Esophagus (tissue), 2 donors: ENCODE measurements at regions not wholly inside any gene's neighbourhood (a gene's known extent, or its start where the extent isn't known, plus 50 kb on each side); places are given as distances from the start of the nearest gene placed in this dataset.

Source experiments
- H3K27ac ChIP-seq, 2 donors: one replicate each; pipeline ENCODE4 v1.5.1; 2013; ENCODE audit warnings: low read depth in 2 of 2, mild to moderate bottlenecking in 2 of 2, inconsistent platforms in 1 of 2, low read length in 1 of 2, moderate library complexity in 1 of 2
- H3K27me3 ChIP-seq, 2 donors: one replicate each; pipeline ENCODE4 v1.6.1; 2013; ENCODE audit warnings: low read length in 2 of 2, control low read depth in 1 of 2, mild to moderate bottlenecking in 1 of 2; ENCODE audit not compliant: insufficient read depth in 2 of 2, control insufficient read depth in 1 of 2
- H3K36me3 ChIP-seq, 2 donors: one replicate each; pipeline ENCODE4 v1.6.1; 2013; ENCODE audit warnings: low read length in 1 of 2; ENCODE audit not compliant: control insufficient read depth in 2 of 2, insufficient read depth in 2 of 2
- H3K4me1 ChIP-seq, 2 donors: one replicate each; pipeline ENCODE4 v1.6.1; 2013; ENCODE audit warnings: low read length in 1 of 2; ENCODE audit not compliant: control insufficient read depth in 2 of 2, insufficient read depth in 2 of 2
- H3K4me3 ChIP-seq, 2 donors: one replicate each; pipeline ENCODE4 v1.5.1; 2013; ENCODE audit warnings: low read length in 2 of 2, mild to moderate bottlenecking in 2 of 2, low read depth in 1 of 2, moderate library complexity in 1 of 2
- H3K9me3 ChIP-seq, 2 donors: one replicate each; pipeline ENCODE4 v1.6.1; 2013; ENCODE audit warnings: mild to moderate bottlenecking in 2 of 2, low read depth in 1 of 2, low read length in 1 of 2, moderate library complexity in 1 of 2; ENCODE audit not compliant: control insufficient read depth in 2 of 2, insufficient read depth in 1 of 2
- WGBS, 2 donors: extraction: QIAGEN DNeasy Blood & Tissue Kit; methylation state at CpG; one replicate each; pipeline ENCODE4 v1.1.7; 2013; 5-methylcytosine and 5-hydroxymethylcytosine counted together
- donor health status: healthy with polysubstance abuse.
- donor health status: Bipolar disorder and iron deficiency.

DNA sequence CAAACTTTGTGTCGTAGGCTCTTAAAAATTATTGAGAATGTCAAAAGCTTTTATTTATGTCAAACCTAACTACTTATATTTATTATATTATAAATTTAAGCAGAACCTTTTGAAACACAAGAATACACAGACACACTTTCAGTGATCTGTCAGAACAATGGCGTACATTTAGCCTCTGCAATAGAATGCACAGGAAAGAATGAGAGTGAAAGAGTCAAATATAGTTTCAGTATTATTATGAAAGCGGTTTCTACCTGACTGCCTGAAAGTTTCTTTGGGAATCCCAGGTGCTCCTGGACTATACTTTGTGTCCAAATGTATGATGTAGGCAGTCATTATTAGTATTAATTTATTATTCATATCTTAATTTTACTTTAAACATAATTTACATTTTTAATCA is 872.0 kb upstream of the AGA start:
- WGBS, 2 donors: 83 to 90% methylated on average over 3 of the region's 3 CpGs
- Histone ChIP-seq H3K27ac (no peak overlapping the region), H3K36me3 (no peaks in the 10 kb centered on the region), H3K4me3 (no peak overlapping the region), H3K9me3 (no peaks in the 10 kb centered on the region), H3K4me1 (no peaks in the 10 kb centered on the region), H3K27me3 (no peaks in the 10 kb centered on the region)

DNA sequence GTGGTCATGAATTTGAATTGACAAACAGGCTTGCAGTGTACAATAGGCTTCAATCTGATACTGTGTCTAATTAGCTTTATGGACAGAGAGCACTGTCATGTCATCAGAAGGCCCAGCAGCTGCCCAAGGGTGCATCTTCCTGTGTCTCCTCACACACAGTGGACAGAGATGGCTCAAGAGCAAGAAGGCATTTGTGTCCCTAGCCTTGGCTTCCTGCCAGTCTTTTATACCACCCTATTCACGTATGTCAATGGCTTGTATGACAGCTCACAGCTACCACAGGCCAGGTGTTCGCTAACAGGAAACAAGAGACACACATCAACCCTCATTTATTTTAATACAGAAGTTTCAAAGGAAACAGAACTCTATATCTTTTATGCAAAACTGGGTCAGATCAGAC is 874.0 kb upstream of the AGA start:
- Histone ChIP-seq H3K9me3 (no peaks in the 10 kb centered on the region), H3K27ac (no peak overlapping the region), H3K27me3 (no peaks in the 10 kb centered on the region), H3K4me1 (no peaks in the 10 kb centered on the region), H3K36me3 (no peaks in the 10 kb centered on the region), H3K4me3 (no peak overlapping the region)
- 29 to 31% methylated on average over 2 of the region's 2 CpGs for WGBS, 2 donors

DNA sequence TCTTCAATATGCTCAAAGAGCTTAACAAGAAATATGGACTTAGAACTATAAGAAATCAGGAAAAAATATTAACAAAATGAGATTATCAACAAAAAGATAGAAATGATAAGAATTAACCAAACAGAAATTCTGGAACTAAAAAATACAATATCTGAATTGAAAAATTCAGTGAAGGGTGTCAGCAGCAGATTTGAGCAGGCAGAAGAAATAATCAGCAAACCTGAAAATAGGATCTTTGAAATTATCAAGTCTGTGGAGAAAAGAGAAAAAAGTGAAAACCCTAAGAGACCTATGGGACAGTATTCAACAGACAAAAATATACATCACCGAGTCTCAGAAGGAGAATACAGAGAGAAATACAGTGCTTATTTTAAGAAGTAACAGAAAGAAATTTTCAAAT is 877.8 kb upstream of the AGA start:
- WGBS, 2 donors: 88 to 98% methylated on average over 1 of the region's 1 CpG
- H3K27me3 ChIP-seq: no peaks in the 10 kb centered on the region
- no peaks in the 10 kb centered on the region for H3K4me1 ChIP-seq
- H3K4me3 ChIP-seq: no peak overlapping the region
- H3K9me3 ChIP-seq: no peaks in the 10 kb centered on the region
- no peaks in the 10 kb centered on the region for H3K36me3 ChIP-seq
- no peak overlapping the region for H3K27ac ChIP-seq

DNA sequence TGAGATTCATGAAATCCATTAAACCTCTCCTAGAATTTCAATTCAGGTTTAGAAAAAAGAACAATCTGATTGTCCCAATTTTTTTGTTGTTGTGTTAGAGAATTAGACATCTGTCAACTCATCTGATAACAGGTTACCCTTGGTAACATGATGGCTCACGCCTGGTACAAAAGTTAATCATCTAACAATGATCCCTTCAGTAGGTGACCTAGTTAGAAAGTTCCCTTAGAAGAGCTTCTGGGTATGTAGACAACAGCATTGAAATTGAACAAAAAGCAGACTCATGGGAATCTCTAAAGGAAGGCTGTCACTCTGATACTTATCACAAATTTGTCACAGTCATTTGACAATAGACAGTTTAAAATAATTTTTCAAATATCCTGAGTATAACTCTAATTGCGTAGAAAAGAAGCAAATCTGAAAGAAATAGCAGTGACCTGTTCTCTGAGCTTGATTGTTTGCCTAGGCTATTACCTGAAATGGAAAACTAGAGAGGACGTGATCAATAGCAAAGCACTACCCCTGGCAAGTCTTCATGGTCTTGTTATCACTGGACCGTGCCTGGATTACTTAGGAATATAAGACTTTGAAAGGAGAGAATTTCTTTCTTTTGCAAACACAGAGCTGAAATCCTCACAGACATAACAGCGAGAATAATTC is 880.4 kb upstream of the AGA start:
- H3K9me3 ChIP-seq: no peaks in the 10 kb centered on the region
- H3K36me3 ChIP-seq: no peaks in the 10 kb centered on the region
- no peak overlapping the region for H3K4me3 ChIP-seq
- WGBS, 2 donors: 60 to 61% methylated on average over 5 of the region's 5 CpGs
- no peaks in the 10 kb centered on the region for H3K4me1 ChIP-seq
- no peak overlapping the region for H3K27ac ChIP-seq
- H3K27me3 ChIP-seq: no peaks in the 10 kb centered on the region

DNA sequence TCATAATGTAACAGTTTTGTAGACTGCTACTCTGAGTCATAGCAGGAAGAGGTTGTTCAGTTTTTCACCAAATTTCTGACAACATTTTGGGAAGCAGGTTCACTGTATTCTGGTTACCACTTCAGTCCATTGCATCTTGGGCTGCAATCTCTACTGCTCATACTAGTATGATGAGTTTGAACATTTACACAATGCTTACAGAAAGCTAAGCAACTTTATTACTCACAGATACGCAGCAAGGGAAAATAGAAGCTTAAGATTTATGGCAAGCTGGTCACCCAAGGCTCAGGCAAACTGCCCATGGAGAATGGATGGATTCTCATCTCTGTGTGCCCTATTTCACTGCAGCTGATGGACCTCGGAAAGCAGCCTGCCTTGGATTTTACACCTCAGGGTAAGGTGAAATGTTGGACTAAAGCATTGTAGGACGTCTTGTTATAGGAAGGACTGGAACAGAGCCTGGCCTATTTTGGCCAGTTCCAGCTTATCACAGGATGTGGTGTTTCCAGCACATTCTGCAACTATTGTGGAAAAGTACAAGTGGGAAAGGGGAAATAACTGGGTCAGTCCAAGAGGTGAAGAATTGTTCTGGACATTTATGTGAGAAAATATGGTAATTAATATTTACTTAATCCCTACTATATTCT is 887.1 kb upstream of the AGA start:
- Histone ChIP-seq H3K27ac (no peak overlapping the region), H3K9me3 (no peaks in the 10 kb centered on the region), H3K36me3 (no peaks in the 10 kb centered on the region), H3K27me3 (no peaks in the 10 kb centered on the region), H3K4me1 (no peaks in the 10 kb centered on the region), H3K4me3 (no peak overlapping the region)
- 71 to 80% methylated on average over 3 of the region's 3 CpGs for WGBS, 2 donors

DNA sequence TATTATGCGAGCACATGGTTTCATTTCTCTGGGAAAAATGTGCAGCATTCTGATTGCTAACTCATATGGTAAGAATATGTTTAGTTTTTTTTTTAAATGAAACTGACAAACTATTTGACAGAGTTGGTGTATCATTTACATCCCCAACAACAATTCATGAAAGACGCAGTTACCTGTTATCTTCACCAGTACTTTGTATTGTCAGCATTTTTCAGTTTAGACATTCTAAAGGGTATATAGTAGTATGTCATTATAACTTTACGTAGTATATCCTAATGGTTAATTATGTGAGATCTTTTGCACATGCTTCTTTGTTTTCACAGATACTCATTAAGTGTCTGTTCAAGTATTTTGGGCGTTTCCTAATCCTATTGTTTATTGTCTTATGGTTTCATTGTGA is 891.1 kb upstream of the AGA start:
- Histone ChIP-seq H3K4me1 (no peaks in the 10 kb centered on the region), H3K27me3 (no peaks in the 10 kb centered on the region), H3K36me3 (no peaks in the 10 kb centered on the region), H3K9me3 (no peaks in the 10 kb centered on the region), H3K27ac (no peak overlapping the region), H3K4me3 (no peak overlapping the region)
- WGBS, 2 donors: 68 to 76% methylated on average over 4 of the region's 4 CpGs

DNA sequence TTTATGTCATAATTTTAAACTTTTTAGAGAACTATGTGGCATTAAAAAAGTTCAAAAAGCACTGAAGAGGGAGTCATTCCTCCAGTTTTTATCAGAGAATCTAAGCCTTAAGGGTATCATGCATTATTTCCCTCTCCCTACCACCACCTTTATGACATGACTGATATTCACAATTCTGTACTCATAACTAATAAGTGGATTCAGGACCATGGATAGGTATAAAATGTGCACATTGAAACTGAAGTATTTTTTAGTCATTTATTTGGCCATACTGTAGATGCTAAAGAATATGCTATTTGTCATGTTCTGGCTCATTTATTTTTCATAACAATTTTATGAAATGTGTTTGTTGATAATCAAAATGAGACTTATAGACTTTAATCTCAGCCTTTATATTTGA is 897.5 kb upstream of the AGA start:
- Histone ChIP-seq H3K9me3 (peaks cover 0 to 2% of the 10 kb centered on the region in 2 donors), H3K4me3 (no peak overlapping the region), H3K36me3 (no peaks in the 10 kb centered on the region), H3K27me3 (no peaks in the 10 kb centered on the region), H3K4me1 (no peaks in the 10 kb centered on the region), H3K27ac (no peak overlapping the region)

DNA sequence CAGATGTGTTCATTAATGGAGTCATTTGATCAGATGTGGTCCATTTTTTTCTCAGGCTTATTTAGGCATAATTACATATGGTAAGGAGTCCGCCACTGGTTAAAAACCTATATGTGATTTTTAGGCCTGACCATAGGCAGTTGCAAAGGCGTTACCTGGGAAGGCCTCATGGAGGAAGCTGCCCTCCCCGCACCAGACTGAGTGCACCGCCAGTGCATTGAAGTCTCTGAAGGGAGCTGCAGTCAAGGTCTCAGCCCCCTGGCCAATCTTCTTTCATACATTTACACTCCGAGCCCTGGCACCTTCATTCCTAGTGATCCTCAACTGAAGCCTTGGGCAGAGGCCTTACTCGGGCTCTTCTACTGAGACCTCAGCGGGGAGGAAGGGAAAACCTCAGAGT is 898.2 kb upstream of the AGA start:
- no peaks in the 10 kb centered on the region for H3K27me3 ChIP-seq
- no peaks in the 10 kb centered on the region for H3K36me3 ChIP-seq
- peaks cover 0 to 2% of the 10 kb centered on the region in 2 donors for H3K9me3 ChIP-seq
- no peak overlapping the region for H3K27ac ChIP-seq
- 87 to 90% methylated on average over 7 of the region's 7 CpGs for WGBS, 2 donors
- H3K4me3 ChIP-seq: no peak overlapping the region
- H3K4me1 ChIP-seq: no peaks in the 10 kb centered on the region

DNA sequence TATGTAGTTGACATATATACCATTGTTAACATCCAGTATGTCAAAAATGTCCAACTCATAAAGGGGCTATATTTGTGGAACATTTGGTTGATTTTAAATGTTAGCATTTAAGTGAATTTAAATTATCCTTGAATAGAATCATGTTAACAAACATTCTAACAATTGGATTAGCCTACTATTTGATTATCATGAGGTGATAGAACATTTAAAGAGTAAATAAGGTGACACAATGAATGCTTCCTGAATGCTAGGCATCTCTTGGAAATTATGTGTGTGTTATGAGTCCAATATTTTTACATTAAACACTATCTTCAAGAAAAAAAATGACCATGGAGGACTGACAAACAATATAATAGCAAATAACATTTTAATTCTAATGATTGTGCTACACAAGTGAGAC is 901.9 kb upstream of the AGA start:
- Histone ChIP-seq H3K9me3 (peaks cover 0 to 2% of the 10 kb centered on the region in 2 donors), H3K27ac (no peak overlapping the region), H3K4me3 (no peak overlapping the region), H3K36me3 (no peaks in the 10 kb centered on the region), H3K27me3 (no peaks in the 10 kb centered on the region), H3K4me1 (no peaks in the 10 kb centered on the region)

DNA sequence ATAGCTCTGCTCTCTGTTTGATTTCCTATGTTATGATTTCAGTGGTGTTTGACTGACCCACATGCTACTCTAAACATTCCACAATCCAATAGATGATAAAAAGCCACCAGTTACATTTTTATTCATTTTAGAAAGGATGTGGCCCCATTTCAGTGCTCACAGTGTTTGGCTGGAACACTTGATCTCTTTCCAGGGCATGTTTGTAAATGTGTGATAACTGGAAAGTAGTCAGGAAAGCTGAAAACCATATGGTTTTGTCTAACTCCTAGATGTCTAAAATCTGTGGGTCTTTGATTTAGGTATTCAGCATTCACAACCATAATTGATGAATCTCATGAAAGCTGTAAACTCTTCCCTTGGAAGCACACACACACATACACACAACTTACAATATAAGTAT is 904.9 kb upstream of the AGA start:
- no peaks in the 10 kb centered on the region for H3K27me3 ChIP-seq
- H3K36me3 ChIP-seq: no peaks in the 10 kb centered on the region
- no peaks in the 10 kb centered on the region for H3K4me1 ChIP-seq
- no peak overlapping the region for H3K27ac ChIP-seq
- H3K4me3 ChIP-seq: no peak overlapping the region
- no peaks in the 10 kb centered on the region for H3K9me3 ChIP-seq
